GM13976 (cell line): ENCODE measurements at regions not wholly inside any gene's neighbourhood (a gene's known extent, or its start where the extent isn't known, plus 50 kb on each side); places are given as distances from the start of the nearest gene placed in this dataset.

Experiments used
- DNase-seq: peaks from one replicate; pipeline ENCODE4 v3.0.0; 2012; ENCODE audit warnings: low spot score
- CTCF ChIP-seq: IDR thresholded peaks from 2 replicates; pipeline ENCODE4 v1.5.1; 2012; ENCODE audit warnings: borderline replicate concordance, mild to moderate bottlenecking; ENCODE audit not compliant: insufficient read depth; ENCODE audit errors: extremely low read depth, missing control alignments, control extremely low read depth
- in situ Hi-C: fragments of 300-500 bp; cut with MboI; formaldehyde crosslinking; loops from one replicate; pipeline ENCODE4 v1.12.0; 2022; ENCODE audit warnings: low sequenced_read_pairs, mixed read lengths, inconsistent platforms; ENCODE audit not compliant: unreplicated experiment

DNA sequence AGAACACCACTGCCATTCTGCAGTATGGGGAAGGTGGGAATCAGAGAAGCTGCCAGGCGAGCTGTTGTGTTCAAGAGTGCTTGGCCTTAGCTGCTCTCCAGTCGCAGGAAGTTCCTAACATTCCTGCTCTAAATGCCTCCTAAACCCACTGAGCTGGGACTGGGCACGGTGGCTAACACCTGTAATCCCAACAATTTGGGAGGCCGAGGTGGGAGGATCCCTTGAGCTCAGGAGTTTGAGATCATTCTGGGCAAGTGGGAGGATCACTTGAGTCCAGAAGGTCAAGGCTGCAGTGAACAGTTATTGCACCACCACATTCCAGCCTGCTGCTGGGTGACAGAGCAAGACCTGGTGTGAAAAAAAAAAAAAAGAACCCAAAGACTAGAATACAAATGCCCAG lies 690.3 kb upstream of the FAM241A start:
- in situ Hi-C loops, result no loop called here
- TF ChIP-seq CTCF, result no peak
- DNase-seq, result no peak

- in situ Hi-C loops, result no loop called here
- no peak for DNase-seq
- no peak for TF ChIP-seq CTCF
These were observed 680.8 kb upstream of the FAM241A start for GRCh38 chr4:111464251-111465045.

DNA sequence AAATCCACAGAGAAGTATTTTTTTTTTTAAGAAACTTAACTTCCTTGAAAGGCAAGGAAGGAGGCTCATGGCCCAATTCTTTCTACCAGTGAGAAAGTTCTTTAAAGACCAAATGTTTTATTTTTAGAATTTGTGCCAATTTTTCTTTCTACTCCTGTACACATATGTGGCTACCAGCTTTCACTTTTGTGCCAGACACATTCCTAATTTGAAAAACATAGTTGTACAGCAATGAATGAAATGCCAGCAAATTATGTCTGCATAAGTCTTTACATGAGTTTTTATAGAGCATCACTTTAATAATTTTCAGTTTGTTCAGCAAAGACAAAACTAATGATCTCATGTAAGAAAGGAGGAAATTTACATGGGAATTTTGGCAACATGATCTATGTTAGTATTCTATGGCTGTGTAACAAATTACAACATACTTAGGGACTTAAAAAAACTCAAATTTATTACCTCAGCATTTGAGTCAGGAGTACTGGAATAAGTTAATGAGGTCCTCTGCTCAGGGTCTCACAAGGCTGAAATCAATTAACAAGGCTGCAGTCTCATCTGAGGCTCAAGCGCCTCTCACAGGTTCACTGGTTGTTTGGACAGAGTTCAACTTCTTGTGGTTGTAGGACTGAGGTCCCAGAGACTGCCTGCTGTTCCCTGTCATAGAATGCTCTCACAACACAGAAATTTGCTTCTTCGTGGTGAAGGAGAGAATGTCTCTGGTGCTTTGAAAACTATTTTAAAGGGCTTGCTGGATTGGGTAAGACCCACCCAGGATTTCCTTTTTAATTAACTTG lies 678.2 kb upstream of the FAM241A start:
- no peak for DNase-seq
- in situ Hi-C loops, result no loop called here
- TF ChIP-seq CTCF, result no peak

DNA sequence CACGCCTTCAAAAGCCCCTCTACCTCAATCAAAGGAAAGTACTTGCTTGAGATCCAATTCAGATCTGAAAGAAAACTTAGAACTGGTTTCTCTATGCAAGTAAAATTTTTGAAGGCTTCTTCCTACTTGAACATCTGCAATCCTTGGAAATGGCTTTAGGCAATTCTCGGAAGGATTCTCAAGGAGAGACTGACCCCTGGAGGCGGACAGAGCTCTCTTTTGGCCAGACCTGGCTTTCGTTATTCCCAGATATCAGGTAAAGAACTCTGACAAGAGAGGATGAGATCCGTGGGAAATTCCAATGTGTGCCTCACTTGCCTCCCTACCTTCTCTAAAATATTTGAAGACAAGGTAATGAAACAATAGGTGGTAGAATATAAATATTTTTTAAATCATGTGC lies 670.3 kb upstream of the FAM241A start:
- DNase-seq, result no peak
- in situ Hi-C loops, result no loop called here
- TF ChIP-seq CTCF, result no peak

GRCh38 chr4:111475666-111476065 lies 669.6 kb upstream of the FAM241A start:
- no peak for DNase-seq
- no peak for TF ChIP-seq CTCF
- in situ Hi-C loops, result no loop called here

DNA sequence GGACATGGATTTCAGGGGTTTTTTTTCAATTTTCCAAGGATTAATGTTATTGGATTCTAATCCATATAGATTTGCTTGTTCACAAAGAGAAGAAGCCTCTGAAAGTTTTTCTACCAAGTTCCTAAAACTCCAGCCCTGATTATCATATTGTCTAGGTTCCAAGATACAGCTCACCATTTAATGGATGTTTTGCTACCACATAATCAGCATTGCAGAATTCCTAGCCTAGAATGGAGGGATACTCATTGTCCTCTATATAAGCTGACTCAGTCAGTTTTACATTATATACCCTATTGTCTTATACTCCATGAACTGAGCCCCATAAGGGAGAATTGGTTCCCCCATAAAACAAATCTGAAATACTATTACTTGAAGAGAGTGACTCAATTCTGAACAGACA lies 664.7 kb upstream of the FAM241A start:
- in situ Hi-C loops, result no loop called here
- no peak for DNase-seq
- no peak for TF ChIP-seq CTCF
